ENCODE measurements at regions not wholly inside any gene's neighbourhood (a gene's known extent, or its start where the extent isn't known, plus 50 kb on each side); places are given as distances from the start of the nearest gene placed in this dataset.

GRCh38 chr16:9374061-9374460 lies 282.6 kb downstream of the HAPSTR1 start:
- in situ Hi-C loops (cut with MboI) = no loop called here

GRCh38 chr16:9378876-9379275 lies 287.4 kb downstream of the HAPSTR1 start:
- TF ChIP-seq EZH2phosphoT487 (IDR thresholded peaks at IDR 0.05; ENCODE audit: insufficient read depth, low read depth) (no peak), EZH2 (IDR thresholded peaks at IDR 0.05; ENCODE audit: insufficient read depth, poor library complexity, severe bottlenecking) (no peak)

More at GRCh38 chr16:9374061-9374460, 282.6 kb downstream of the HAPSTR1 start:
- TF ChIP-seq EZH2 (IDR thresholded peaks at IDR 0.05; ENCODE audit: insufficient read depth, poor library complexity, severe bottlenecking) (no peak), EZH2phosphoT487 (IDR thresholded peaks at IDR 0.05; ENCODE audit: insufficient read depth, low read depth) (no peak)
- no peak for DNase-seq
- no peaks in the 10 kb centered on the region for H3K9me2 ChIP-seq (ENCODE audit: insufficient read depth)
- no peaks in the 10 kb centered on the region for H3K79me2 ChIP-seq (ENCODE audit: insufficient read depth)
- H3K36me3 ChIP-seq (ENCODE audit: low read depth) = no peaks in the 10 kb centered on the region
- H3K9me3 ChIP-seq (ENCODE audit: low read depth) = no peaks in the 10 kb centered on the region
- no peaks in the 10 kb centered on the region for H3K4me1 ChIP-seq (ENCODE audit: insufficient read depth)
- no peak overlapping the region for H3K4me2 ChIP-seq (ENCODE audit: unreplicated experiment)
- no peaks in the 10 kb centered on the region for H3F3A ChIP-seq (ENCODE audit: insufficient read depth)
- H3K27me3 ChIP-seq (replicated peaks; ENCODE audit: insufficient read depth) = no peaks in the 10 kb centered on the region
- no peak overlapping the region for H2AFZ ChIP-seq
- H3K27ac ChIP-seq = no peak overlapping the region
- H3K9ac ChIP-seq = no peak overlapping the region
- WGBS, 2 experiments (ENCODE audit: low coverage in 1 of 2, low lambda C conversion rate in 2 of 2, missing lambda C conversion rate in 2 of 2) = 19 to 22% methylated on average over 7 of the region's 7 CpGs
- no peak overlapping the region for H3K4me3 ChIP-seq
- H4K20me1 ChIP-seq (ENCODE audit: insufficient read depth) = no peaks in the 10 kb centered on the region

GRCh38 chr16:9380221-9380620 lies 288.8 kb downstream of the HAPSTR1 start:
- H3K9me3 ChIP-seq (ENCODE audit: low read depth) = no peaks in the 10 kb centered on the region
- H3K9ac ChIP-seq = no peak overlapping the region
- DNase-seq = no peak
- no peak for TF ChIP-seq EZH2phosphoT487 (IDR thresholded peaks at IDR 0.05; ENCODE audit: insufficient read depth, low read depth)
- no peak for TF ChIP-seq EZH2 (IDR thresholded peaks at IDR 0.05; ENCODE audit: insufficient read depth, poor library complexity, severe bottlenecking)
- no peaks in the 10 kb centered on the region for H3K4me1 ChIP-seq (ENCODE audit: insufficient read depth)
- no peak overlapping the region for H2AFZ ChIP-seq
- H4K20me1 ChIP-seq (ENCODE audit: insufficient read depth) = no peaks in the 10 kb centered on the region
- no peak overlapping the region for H3K4me3 ChIP-seq
- no peaks in the 10 kb centered on the region for H3F3A ChIP-seq (ENCODE audit: insufficient read depth)
- H3K79me2 ChIP-seq (ENCODE audit: insufficient read depth) = no peaks in the 10 kb centered on the region
- no peaks in the 10 kb centered on the region for H3K36me3 ChIP-seq (ENCODE audit: low read depth)
- no peaks in the 10 kb centered on the region for H3K9me2 ChIP-seq (ENCODE audit: insufficient read depth)
- in situ Hi-C loops (cut with MboI) = no loop called here
- no peaks in the 10 kb centered on the region for H3K27me3 ChIP-seq (replicated peaks; ENCODE audit: insufficient read depth)
- H3K4me2 ChIP-seq (ENCODE audit: unreplicated experiment) = no peak overlapping the region
- no peak overlapping the region for H3K27ac ChIP-seq
- 4 to 10% methylated on average over 3 of the region's 3 CpGs for WGBS, 2 experiments (ENCODE audit: low coverage in 1 of 2, low lambda C conversion rate in 2 of 2, missing lambda C conversion rate in 2 of 2)

More at GRCh38 chr16:9378876-9379275, 287.4 kb downstream of the HAPSTR1 start:
- in situ Hi-C loops (cut with MboI) = no loop called here
- 10 to 14% methylated on average over 5 of the region's 5 CpGs for WGBS, 2 experiments (ENCODE audit: low coverage in 1 of 2, low lambda C conversion rate in 2 of 2, missing lambda C conversion rate in 2 of 2)
- Histone ChIP-seq H3K9me3 (ENCODE audit: low read depth) (no peaks in the 10 kb centered on the region), H3K27me3 (replicated peaks; ENCODE audit: insufficient read depth) (no peaks in the 10 kb centered on the region), H3K9ac (no peak overlapping the region), H3K36me3 (ENCODE audit: low read depth) (no peaks in the 10 kb centered on the region), H4K20me1 (ENCODE audit: insufficient read depth) (no peaks in the 10 kb centered on the region), H3K9me2 (ENCODE audit: insufficient read depth) (no peaks in the 10 kb centered on the region), H3K27ac (no peak overlapping the region), H3K4me1 (ENCODE audit: insufficient read depth) (no peaks in the 10 kb centered on the region), H3K4me3 (no peak overlapping the region), H3K79me2 (ENCODE audit: insufficient read depth) (no peaks in the 10 kb centered on the region), H3K4me2 (ENCODE audit: unreplicated experiment) (no peak overlapping the region), H3F3A (ENCODE audit: insufficient read depth) (no peaks in the 10 kb centered on the region), H2AFZ (no peak overlapping the region)
- DNase-seq = no peak

GRCh38 chr16:9381399-9381798 lies 290.0 kb downstream of the HAPSTR1 start:
- no peak overlapping the region for H3K4me3 ChIP-seq
- H3K9me3 ChIP-seq (ENCODE audit: low read depth) = no peaks in the 10 kb centered on the region
- H3K4me1 ChIP-seq (ENCODE audit: insufficient read depth) = no peaks in the 10 kb centered on the region
- no peaks in the 10 kb centered on the region for H4K20me1 ChIP-seq (ENCODE audit: insufficient read depth)
- no peak overlapping the region for H3K9ac ChIP-seq
- H2AFZ ChIP-seq = no peak overlapping the region
- H3K4me2 ChIP-seq (ENCODE audit: unreplicated experiment) = no peak overlapping the region
- no peaks in the 10 kb centered on the region for H3K9me2 ChIP-seq (ENCODE audit: insufficient read depth)
- H3K36me3 ChIP-seq (ENCODE audit: low read depth) = no peaks in the 10 kb centered on the region
- no peak overlapping the region for H3K27ac ChIP-seq
- DNase-seq = no peak
- no peaks in the 10 kb centered on the region for H3K79me2 ChIP-seq (ENCODE audit: insufficient read depth)
- TF ChIP-seq EZH2phosphoT487 (IDR thresholded peaks at IDR 0.05; ENCODE audit: insufficient read depth, low read depth) = no peak
- TF ChIP-seq EZH2 (IDR thresholded peaks at IDR 0.05; ENCODE audit: insufficient read depth, poor library complexity, severe bottlenecking) = no peak
- no peaks in the 10 kb centered on the region for H3K27me3 ChIP-seq (replicated peaks; ENCODE audit: insufficient read depth)
- no peaks in the 10 kb centered on the region for H3F3A ChIP-seq (ENCODE audit: insufficient read depth)
- WGBS, 2 experiments (ENCODE audit: low coverage in 1 of 2, low lambda C conversion rate in 2 of 2, missing lambda C conversion rate in 2 of 2) = 26 to 30% methylated on average over 6 of the region's 6 CpGs
- in situ Hi-C loops (cut with MboI) = no loop called here

GRCh38 chr16:9381905-9382304 lies 290.5 kb downstream of the HAPSTR1 start:
- Histone ChIP-seq H3K79me2 (ENCODE audit: insufficient read depth) (no peaks in the 10 kb centered on the region), H3F3A (ENCODE audit: insufficient read depth) (no peaks in the 10 kb centered on the region), H3K4me3 (no peak overlapping the region), H3K9me2 (ENCODE audit: insufficient read depth) (no peaks in the 10 kb centered on the region), H4K20me1 (ENCODE audit: insufficient read depth) (no peaks in the 10 kb centered on the region), H3K4me1 (ENCODE audit: insufficient read depth) (no peaks in the 10 kb centered on the region), H3K27ac (no peak overlapping the region), H3K9me3 (ENCODE audit: low read depth) (no peaks in the 10 kb centered on the region), H3K9ac (no peak overlapping the region), H2AFZ (no peak overlapping the region), H3K27me3 (replicated peaks; ENCODE audit: insufficient read depth) (no peaks in the 10 kb centered on the region), H3K36me3 (ENCODE audit: low read depth) (no peaks in the 10 kb centered on the region), H3K4me2 (ENCODE audit: unreplicated experiment) (no peak overlapping the region)
- 8 to 17% methylated on average over 4 of the region's 4 CpGs for WGBS, 2 experiments (ENCODE audit: low coverage in 1 of 2, low lambda C conversion rate in 2 of 2, missing lambda C conversion rate in 2 of 2)
- in situ Hi-C loops (cut with MboI) = no loop called here
- TF ChIP-seq EZH2 (IDR thresholded peaks at IDR 0.05; ENCODE audit: insufficient read depth, poor library complexity, severe bottlenecking) = no peak
- DNase-seq = no peak
